HFF-Myc (cell line): ENCODE measurements at regions not wholly inside any gene's neighbourhood (a gene's known extent, or its start where the extent isn't known, plus 50 kb on each side); places are given as distances from the start of the nearest gene placed in this dataset.

Source experiments
- DNase-seq: peaks from one replicate; pipeline ENCODE4 v3.0.0-alpha.2; 2011; ENCODE audit warnings: low read depth; ENCODE audit errors: extremely low read depth
- H3K4me3 ChIP-seq: replicated peaks from 2 replicates; pipeline ENCODE4 v1.5.1; 2011; ENCODE audit warnings: low read depth, mild to moderate bottlenecking, control low read depth, low read length
- TF ChIP-seq, protein P1 (sequence below): IDR thresholded peaks from 2 replicates; pipeline ENCODE4 v1.5.1; 2012; ENCODE audit warnings: mild to moderate bottlenecking, low read depth, low read length, control low read depth; ENCODE audit errors: missing control alignments

- DNase-seq, result no peak
- TF ChIP-seq, protein P1, sequence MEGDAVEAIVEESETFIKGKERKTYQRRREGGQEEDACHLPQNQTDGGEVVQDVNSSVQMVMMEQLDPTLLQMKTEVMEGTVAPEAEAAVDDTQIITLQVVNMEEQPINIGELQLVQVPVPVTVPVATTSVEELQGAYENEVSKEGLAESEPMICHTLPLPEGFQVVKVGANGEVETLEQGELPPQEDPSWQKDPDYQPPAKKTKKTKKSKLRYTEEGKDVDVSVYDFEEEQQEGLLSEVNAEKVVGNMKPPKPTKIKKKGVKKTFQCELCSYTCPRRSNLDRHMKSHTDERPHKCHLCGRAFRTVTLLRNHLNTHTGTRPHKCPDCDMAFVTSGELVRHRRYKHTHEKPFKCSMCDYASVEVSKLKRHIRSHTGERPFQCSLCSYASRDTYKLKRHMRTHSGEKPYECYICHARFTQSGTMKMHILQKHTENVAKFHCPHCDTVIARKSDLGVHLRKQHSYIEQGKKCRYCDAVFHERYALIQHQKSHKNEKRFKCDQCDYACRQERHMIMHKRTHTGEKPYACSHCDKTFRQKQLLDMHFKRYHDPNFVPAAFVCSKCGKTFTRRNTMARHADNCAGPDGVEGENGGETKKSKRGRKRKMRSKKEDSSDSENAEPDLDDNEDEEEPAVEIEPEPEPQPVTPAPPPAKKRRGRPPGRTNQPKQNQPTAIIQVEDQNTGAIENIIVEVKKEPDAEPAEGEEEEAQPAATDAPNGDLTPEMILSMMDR, result no peak
These were observed 598.4 kb downstream of the RPL10L start for GRCh38 chr14:46053221-46053620.

GRCh38 chr14:46051796-46052195 lies 599.8 kb downstream of the RPL10L start:
- TF ChIP-seq, protein P1, result no peak
- H3K4me3 ChIP-seq, result no peak overlapping the region
- DNase-seq, result no peak

More at GRCh38 chr14:46053221-46053620, 598.4 kb downstream of the RPL10L start:
- H3K4me3 ChIP-seq, result no peak overlapping the region

- TF ChIP-seq, protein P1, result no peak
- H3K4me3 ChIP-seq, result no peak overlapping the region
- peak; percentile 37 for DNase-seq
These were observed 603.5 kb downstream of the RPL10L start for GRCh38 chr14:46048127-46048526.

DNA sequence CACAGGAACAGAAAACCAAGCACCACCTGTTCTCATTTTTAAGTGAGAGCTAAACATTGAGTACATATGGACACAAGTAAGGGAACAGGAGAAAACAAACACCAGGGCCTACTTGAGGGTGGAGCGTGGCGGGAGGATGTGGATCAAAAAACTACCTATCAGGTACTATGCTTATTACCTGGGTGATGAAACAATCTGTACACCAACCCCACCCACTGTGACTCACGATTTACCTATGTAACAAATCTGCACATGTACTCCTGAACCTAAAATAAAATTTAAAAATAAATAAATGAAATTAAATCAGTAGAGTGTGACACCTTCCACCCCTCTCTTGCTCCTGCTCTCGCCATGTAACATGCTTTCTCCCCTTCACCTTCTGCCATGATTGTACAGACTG lies 615.5 kb downstream of the RPL10L start:
- no peak for DNase-seq
- H3K4me3 ChIP-seq, result no peak overlapping the region
- TF ChIP-seq, protein P1, result no peak

DNA sequence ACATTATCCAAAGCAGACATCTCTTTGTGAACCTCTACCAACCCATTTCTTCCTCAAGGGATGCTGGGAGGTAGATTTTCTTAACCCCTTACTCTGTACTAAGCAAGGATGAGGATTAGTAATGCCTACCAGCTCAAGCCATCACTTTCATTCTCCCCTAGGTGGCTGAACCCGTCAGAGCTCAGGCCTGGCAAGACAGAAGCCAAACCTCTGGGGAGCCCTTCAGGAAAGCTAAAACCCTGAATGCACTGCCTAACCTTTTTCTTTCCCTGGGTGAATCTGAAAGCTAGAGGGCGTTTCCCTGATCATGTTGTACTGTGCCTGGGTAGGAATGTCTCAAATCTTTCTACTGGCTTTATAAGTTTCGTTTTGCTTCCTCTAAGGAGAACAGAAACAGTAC lies 617.3 kb downstream of the RPL10L start:
- DNase-seq, result no peak
- H3K4me3 ChIP-seq, result no peak overlapping the region
- TF ChIP-seq, protein P1, result no peak

GRCh38 chr14:46018846-46019420 lies 632.6 kb downstream of the RPL10L start:
- no peak for DNase-seq
- TF ChIP-seq, protein P1, result no peak
- H3K4me3 ChIP-seq, result no peak overlapping the region

- TF ChIP-seq, protein P1, result no peak
- DNase-seq, result no peak
These were observed 643.2 kb downstream of the RPL10L start for GRCh38 chr14:46008348-46008747.

More at GRCh38 chr14:46008348-46008747, 643.2 kb downstream of the RPL10L start:
- no peak overlapping the region for H3K4me3 ChIP-seq
